Trophoblast cell (in vitro differentiated cells and primary cell): ENCODE measurements at regions not wholly inside any gene's neighbourhood (a gene's known extent, or its start where the extent isn't known, plus 50 kb on each side); places are given as distances from the start of the nearest gene placed in this dataset.

Experiments
- DNase-seq, 2 donors: peaks; one replicate each; pipeline ENCODE4 v3.0.0-alpha.2; 2016
- H2AFZ ChIP-seq: 2 replicates; pipeline ENCODE4 v1.6.1; 2013; ENCODE audit warnings: low read length, moderate library complexity, mild to moderate bottlenecking; ENCODE audit not compliant: insufficient read depth, poor library complexity
- H2AK5ac ChIP-seq: 2 replicates; pipeline ENCODE4 v1.6.1; 2013; ENCODE audit warnings: mild to moderate bottlenecking, low read length
- H2BK120ac ChIP-seq: 2 replicates; pipeline ENCODE4 v1.6.1; 2013; ENCODE audit warnings: low read length, mild to moderate bottlenecking, moderate library complexity; ENCODE audit not compliant: insufficient read depth, poor library complexity
- H2BK12ac ChIP-seq: 2 replicates; pipeline ENCODE4 v1.6.1; 2013; ENCODE audit warnings: mild to moderate bottlenecking, low read length, moderate library complexity
- H2BK5ac ChIP-seq: 2 replicates; pipeline ENCODE4 v1.6.1; 2013; ENCODE audit warnings: low read length, low read depth, moderate library complexity, mild to moderate bottlenecking; ENCODE audit not compliant: poor library complexity
- H3K14ac ChIP-seq: 2 replicates; pipeline ENCODE4 v1.6.1; 2013; ENCODE audit warnings: mild to moderate bottlenecking, low read length
- H3K18ac ChIP-seq: 2 replicates; pipeline ENCODE4 v1.6.1; 2013; ENCODE audit warnings: mild to moderate bottlenecking, low read length
- H3K23ac ChIP-seq: 2 replicates; pipeline ENCODE4 v1.6.1; 2013; ENCODE audit warnings: low read length
- H3K27ac ChIP-seq: 2 replicates; pipeline ENCODE4 v1.5.1; 2013; ENCODE audit warnings: low read depth, mild to moderate bottlenecking, inconsistent platforms, low read length, moderate library complexity
- H3K27me3 ChIP-seq: 2 replicates; pipeline ENCODE4 v1.6.1; 2013; ENCODE audit warnings: inconsistent platforms, mild to moderate bottlenecking, low read length, moderate library complexity; ENCODE audit not compliant: insufficient read depth
- H3K36me3 ChIP-seq, 2 experiments: 1 replicate in 1 of 2; 2 replicates in 1 of 2; pipeline ENCODE4 v1.6.1; 2013; ENCODE audit warnings: low read length in 2 of 2, mild to moderate bottlenecking in 2 of 2, moderate library complexity in 1 of 2; ENCODE audit not compliant: insufficient read depth in 2 of 2, control insufficient read depth in 1 of 2
- H3K4ac ChIP-seq: 2 replicates; pipeline ENCODE4 v1.6.1; 2013; ENCODE audit warnings: low read depth, mild to moderate bottlenecking, low read length, moderate library complexity
- H3K4me1 ChIP-seq, 2 experiments: 1 replicate in 1 of 2; 2 replicates in 1 of 2; pipeline ENCODE4 v1.6.1; 2013; ENCODE audit warnings: low read length in 2 of 2, mild to moderate bottlenecking in 2 of 2, moderate library complexity in 1 of 2; ENCODE audit not compliant: insufficient read depth in 2 of 2, control insufficient read depth in 1 of 2
- H3K4me2 ChIP-seq: 2 replicates; pipeline ENCODE4 v1.6.1; 2013; ENCODE audit warnings: inconsistent platforms, mild to moderate bottlenecking, low read length, moderate library complexity
- H3K4me3 ChIP-seq: 2 replicates; pipeline ENCODE4 v1.5.1; 2013; ENCODE audit warnings: mild to moderate bottlenecking, low read depth, low read length, inconsistent platforms
- H3K79me1 ChIP-seq: one replicate; pipeline ENCODE4 v1.6.1; 2013; ENCODE audit warnings: low read length
- H3K79me2 ChIP-seq: 2 replicates; pipeline ENCODE4 v1.6.1; 2013; ENCODE audit warnings: low read length, mild to moderate bottlenecking; ENCODE audit not compliant: control insufficient read depth, insufficient read depth, poor library complexity
- H3K9ac ChIP-seq: 2 replicates; pipeline ENCODE4 v1.6.1; 2013; ENCODE audit warnings: mild to moderate bottlenecking, low read length
- H3K9me3 ChIP-seq: 2 replicates; pipeline ENCODE4 v1.6.1; 2013; ENCODE audit warnings: low read depth, mild to moderate bottlenecking, control low read depth, inconsistent platforms, low read length; ENCODE audit not compliant: insufficient read depth
- H4K12ac ChIP-seq: 2 replicates; pipeline ENCODE4 v1.6.1; 2013; ENCODE audit warnings: low read depth, mild to moderate bottlenecking, low read length, moderate library complexity
- H4K8ac ChIP-seq: 2 replicates; pipeline ENCODE4 v1.6.1; 2013; ENCODE audit warnings: low read depth, mild to moderate bottlenecking, low read length, moderate library complexity
- H4K91ac ChIP-seq: one replicate; pipeline ENCODE4 v1.6.1; 2013; ENCODE audit warnings: low read depth, mild to moderate bottlenecking, low read length, moderate library complexity
- WGBS: extraction: QIAGEN DNeasy Blood & Tissue Kit; methylation state at CpG from one replicate; pipeline ENCODE4 v1.1.7; 2013; ENCODE audit warnings: missing lambda C conversion rate; ENCODE audit not compliant: insufficient read length, insufficient coverage; ENCODE audit errors: extremely low coverage; 5-methylcytosine and 5-hydroxymethylcytosine counted together

GRCh38 chr13:74555651-74556420 is 421.6 kb upstream of the KLF12 start:
- Histone ChIP-seq H3K79me2 (no peaks in the 10 kb centered on the region), H3K9ac (no peak overlapping the region), H2AK5ac (no peak overlapping the region), H2BK5ac (no peak overlapping the region), H2BK12ac (no peak overlapping the region), H4K8ac (no peak overlapping the region), H3K27ac (no peak overlapping the region), H3K4me1 (no peaks in the 10 kb centered on the region), H4K91ac (no peak overlapping the region), H3K36me3 (no peaks in the 10 kb centered on the region), H3K4me3 (no peak overlapping the region), H3K27me3 (no peaks in the 10 kb centered on the region), H3K9me3 (no peaks in the 10 kb centered on the region), H3K14ac (no peak overlapping the region), H4K12ac (no peak overlapping the region), H3K4me2 (no peak overlapping the region), H2AFZ (no peak overlapping the region), H3K79me1 (no peaks in the 10 kb centered on the region), H2BK120ac (no peak overlapping the region), H3K18ac (no peak overlapping the region), H3K4ac (no peak overlapping the region), H3K23ac (no peak overlapping the region)
- no CpG with 5 or more reads among the region's 9 CpGs for WGBS
- no peak for DNase-seq

GRCh38 chr13:74555276-74555625 is 421.0 kb upstream of the KLF12 start:
- no peaks in the 10 kb centered on the region for H3K79me1 ChIP-seq
- H4K12ac ChIP-seq: no peak overlapping the region
- H2BK12ac ChIP-seq: no peak overlapping the region
- no peak overlapping the region for H2BK120ac ChIP-seq
- no peaks in the 10 kb centered on the region for H3K9me3 ChIP-seq
- no peak overlapping the region for H3K4me2 ChIP-seq
- no peak for DNase-seq
- H3K4me3 ChIP-seq: no peak overlapping the region
- H2AFZ ChIP-seq: no peak overlapping the region
- H3K23ac ChIP-seq: no peak overlapping the region
- H3K27me3 ChIP-seq: no peaks in the 10 kb centered on the region
- no peaks in the 10 kb centered on the region for H3K4me1 ChIP-seq
- H3K36me3 ChIP-seq: no peaks in the 10 kb centered on the region
- H4K91ac ChIP-seq: no peak overlapping the region
- H3K14ac ChIP-seq: no peak overlapping the region
- no peak overlapping the region for H3K4ac ChIP-seq
- no peaks in the 10 kb centered on the region for H3K79me2 ChIP-seq
- no peak overlapping the region for H3K9ac ChIP-seq
- H3K18ac ChIP-seq: no peak overlapping the region
- WGBS: no CpG with 5 or more reads among the region's 3 CpGs
- no peak overlapping the region for H3K27ac ChIP-seq
- no peak overlapping the region for H4K8ac ChIP-seq
- H2BK5ac ChIP-seq: no peak overlapping the region
- H2AK5ac ChIP-seq: no peak overlapping the region

GRCh38 chr13:74554569-74555275 is 420.5 kb upstream of the KLF12 start:
- Histone ChIP-seq H3K9ac (no peak overlapping the region), H3K4me3 (no peak overlapping the region), H3K79me1 (no peaks in the 10 kb centered on the region), H4K91ac (no peak overlapping the region), H3K27ac (no peak overlapping the region), H2BK12ac (no peak overlapping the region), H3K23ac (no peak overlapping the region), H3K4me1 (no peaks in the 10 kb centered on the region), H2BK5ac (no peak overlapping the region), H3K14ac (no peak overlapping the region), H2AK5ac (no peak overlapping the region), H3K4ac (no peak overlapping the region), H3K9me3 (no peaks in the 10 kb centered on the region), H3K79me2 (no peaks in the 10 kb centered on the region), H3K27me3 (no peaks in the 10 kb centered on the region), H3K18ac (no peak overlapping the region), H4K12ac (no peak overlapping the region), H4K8ac (no peak overlapping the region), H2AFZ (no peak overlapping the region), H3K36me3 (no peaks in the 10 kb centered on the region), H2BK120ac (no peak overlapping the region), H3K4me2 (no peak overlapping the region)
- DNase-seq: no peak
- no CpG with 5 or more reads among the region's 8 CpGs for WGBS

- H4K8ac ChIP-seq: no peak overlapping the region
- no peak overlapping the region for H3K9ac ChIP-seq
- no peak overlapping the region for H4K91ac ChIP-seq
- H3K4ac ChIP-seq: no peak overlapping the region
- no CpG with 5 or more reads among the region's 2 CpGs for WGBS
- no peak overlapping the region for H3K23ac ChIP-seq
- no peaks in the 10 kb centered on the region for H3K79me2 ChIP-seq
- no peak overlapping the region for H3K18ac ChIP-seq
- no peak overlapping the region for H3K14ac ChIP-seq
- H2BK120ac ChIP-seq: no peak overlapping the region
- H3K27ac ChIP-seq: no peak overlapping the region
- no peaks in the 10 kb centered on the region for H3K79me1 ChIP-seq
- no peaks in the 10 kb centered on the region for H3K4me1 ChIP-seq
- no peak overlapping the region for H4K12ac ChIP-seq
- no peak overlapping the region for H3K4me2 ChIP-seq
- no peaks in the 10 kb centered on the region for H3K9me3 ChIP-seq
- no peaks in the 10 kb centered on the region for H3K36me3 ChIP-seq
- H3K27me3 ChIP-seq: no peaks in the 10 kb centered on the region
- no peak overlapping the region for H3K4me3 ChIP-seq
- H2BK12ac ChIP-seq: no peak overlapping the region
- no peak overlapping the region for H2AK5ac ChIP-seq
- peak in 1 of 2 donors; percentile 9 for DNase-seq
- H2BK5ac ChIP-seq: no peak overlapping the region
- no peak overlapping the region for H2AFZ ChIP-seq
These were observed 415.8 kb upstream of the KLF12 start for GRCh38 chr13:74550039-74550438.
